Astrocyte (in vitro differentiated cells and primary cell): ENCODE measurements at regions not wholly inside any gene's neighbourhood (a gene's known extent, or its start where the extent isn't known, plus 50 kb on each side); places are given as distances from the start of the nearest gene placed in this dataset.

Experiments
- DNase-seq: peaks from one replicate; pipeline ENCODE4 v3.0.0-alpha.2; 2010; ENCODE audit warnings: low read depth
- FAIRE-seq: peaks from 2 replicates; lab custom pipeline; 2011; peaks lifted over from hg19 to GRCh38; lab: Jason Lieb, UNC
- H2AFZ ChIP-seq: 2 replicates; pipeline ENCODE4 v1.6.0; 2012; ENCODE audit warnings: low read depth, low read length, inconsistent platforms
- H3K27ac ChIP-seq: 2 replicates; pipeline ENCODE4 v1.5.1; 2011; ENCODE audit warnings: low read depth, low read length, inconsistent platforms
- H3K27me3 ChIP-seq: 2 replicates; pipeline ENCODE4 v1.6.0; 2011; ENCODE audit warnings: low read length, inconsistent platforms; ENCODE audit not compliant: insufficient read depth
- H3K36me3 ChIP-seq: 2 replicates; pipeline ENCODE4 v1.5.1; 2011; ENCODE audit warnings: low read length, inconsistent platforms; ENCODE audit not compliant: insufficient read depth
- H3K4me1 ChIP-seq: 2 replicates; pipeline ENCODE4 v1.5.1; 2011; ENCODE audit warnings: low read length, inconsistent platforms; ENCODE audit not compliant: insufficient read depth
- H3K4me2 ChIP-seq: 2 replicates; pipeline ENCODE4 v1.6.0; 2012; ENCODE audit warnings: low read length, inconsistent platforms
- H3K4me3 ChIP-seq: 2 replicates; pipeline ENCODE4 v1.5.1; 2011; ENCODE audit warnings: low read depth, mild to moderate bottlenecking, low read length, inconsistent platforms; ENCODE audit not compliant: insufficient read depth
- H3K79me2 ChIP-seq: 2 replicates; pipeline ENCODE4 v1.6.0; 2012; ENCODE audit warnings: mild to moderate bottlenecking, low read length, inconsistent platforms; ENCODE audit not compliant: insufficient read depth
- H3K9ac ChIP-seq: 2 replicates; pipeline ENCODE4 v1.6.0; 2012; ENCODE audit warnings: mild to moderate bottlenecking, low read length, inconsistent platforms
- H3K9me3 ChIP-seq: 2 replicates; pipeline ENCODE4 v1.5.1; 2012; ENCODE audit warnings: low read depth, mild to moderate bottlenecking, low read length, inconsistent platforms; ENCODE audit not compliant: insufficient read depth
- H4K20me1 ChIP-seq: 2 replicates; pipeline ENCODE4 v1.6.0; 2012; ENCODE audit warnings: low read length, inconsistent platforms; ENCODE audit not compliant: insufficient read depth
- H3K27ac Mint-ChIP-seq: one replicate; pipeline ENCODE4 v1.8.0; 2021; ENCODE audit warnings: mild to moderate bottlenecking, mixed read lengths; ENCODE audit not compliant: unreplicated experiment
- H3K27me3 Mint-ChIP-seq: one replicate; pipeline ENCODE4 v1.8.0; 2021; ENCODE audit warnings: low read depth, mixed read lengths; ENCODE audit not compliant: unreplicated experiment
- H3K36me3 Mint-ChIP-seq: one replicate; pipeline ENCODE4 v1.8.0; 2021; ENCODE audit warnings: low read depth, mixed read lengths; ENCODE audit not compliant: unreplicated experiment
- H3K4me1 Mint-ChIP-seq: one replicate; pipeline ENCODE4 v1.8.0; 2021; ENCODE audit warnings: low read depth, mixed read lengths; ENCODE audit not compliant: unreplicated experiment
- H3K4me3 Mint-ChIP-seq: one replicate; pipeline ENCODE4 v1.8.0; 2021; ENCODE audit warnings: mild to moderate bottlenecking, moderate library complexity, mixed read lengths; ENCODE audit not compliant: unreplicated experiment
- H3K9me3 Mint-ChIP-seq: one replicate; pipeline ENCODE4 v1.8.0; 2021; ENCODE audit warnings: mild to moderate bottlenecking, mixed read lengths; ENCODE audit not compliant: unreplicated experiment
- CTCF ChIP-seq: IDR thresholded peaks from 2 replicates; pipeline ENCODE4 v1.5.1; 2011; ENCODE audit warnings: low read depth, mild to moderate bottlenecking, inconsistent platforms, low read length, moderate library complexity; ENCODE audit not compliant: insufficient read depth
- EZH2 ChIP-seq: IDR thresholded peaks from 2 replicates; pipeline ENCODE4 v1.6.1; 2012; ENCODE audit warnings: mild to moderate bottlenecking, low read length, inconsistent platforms; ENCODE audit not compliant: insufficient read depth

GRCh38 chr6:85995339-85996033 is 352.8 kb upstream of the SYNCRIP start:
- Histone ChIP-seq H3K27me3 (no peaks in the 10 kb centered on the region), H3K27ac (no peak overlapping the region), H4K20me1 (no peaks in the 10 kb centered on the region), H3K4me3 (no peak overlapping the region), H3K4me1 (no peaks in the 10 kb centered on the region), H2AFZ (no peak overlapping the region), H3K4me2 (no peak overlapping the region), H3K36me3 (no peaks in the 10 kb centered on the region), H3K9ac (no peak overlapping the region), H3K79me2 (no peaks in the 10 kb centered on the region), H3K9me3 (no peaks in the 10 kb centered on the region)
- H3K4me1 Mint-ChIP-seq, result no peaks in the 10 kb centered on the region
- no peak overlapping the region for H3K4me3 Mint-ChIP-seq
- H3K27me3 Mint-ChIP-seq, result no peaks in the 10 kb centered on the region
- H3K36me3 Mint-ChIP-seq, result no peaks in the 10 kb centered on the region
- H3K27ac Mint-ChIP-seq, result no peak overlapping the region
- TF ChIP-seq EZH2, result no peak
- TF ChIP-seq CTCF, result no peak
- FAIRE-seq (no peak), DNase-seq (no peak)
- H3K9me3 Mint-ChIP-seq, result peaks cover 2% of the 10 kb centered on the region

DNA sequence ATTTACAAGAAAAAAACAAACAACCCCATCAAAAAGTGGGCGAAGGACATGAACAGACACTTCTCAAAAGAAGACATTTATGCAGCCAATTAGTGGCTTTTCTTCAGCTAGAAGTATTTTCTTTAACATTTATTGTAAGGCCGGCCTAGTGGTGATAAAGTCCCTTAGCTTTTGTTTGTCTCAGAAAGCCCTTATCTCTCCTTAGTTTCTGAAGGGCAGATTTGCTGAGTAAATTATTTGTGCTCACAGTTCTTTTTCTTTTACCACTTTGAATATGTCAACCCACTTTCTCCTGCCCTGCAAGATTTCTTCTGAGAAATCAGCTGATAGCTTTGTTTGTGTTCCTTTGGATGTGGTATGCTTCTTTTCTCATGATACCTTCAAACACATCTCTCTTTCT is 344.0 kb upstream of the SYNCRIP start:
- H3K27me3 ChIP-seq, result no peaks in the 10 kb centered on the region
- DNase-seq (no peak), FAIRE-seq (no peak)
- no peak overlapping the region for H3K4me2 ChIP-seq
- Mint-ChIP-seq H3K27ac (no peak overlapping the region), H3K4me3 (no peak overlapping the region), H3K4me1 (no peaks in the 10 kb centered on the region), H3K9me3 (peaks cover 22% of the 10 kb centered on the region), H3K36me3 (no peaks in the 10 kb centered on the region), H3K27me3 (peaks cover 3% of the 10 kb centered on the region)
- TF ChIP-seq EZH2, result no peak
- TF ChIP-seq CTCF, result no peak
- no peaks in the 10 kb centered on the region for H3K36me3 ChIP-seq
- no peak overlapping the region for H3K27ac ChIP-seq
- H3K4me3 ChIP-seq, result no peak overlapping the region
- H4K20me1 ChIP-seq, result no peaks in the 10 kb centered on the region
- H3K79me2 ChIP-seq, result no peaks in the 10 kb centered on the region
- H2AFZ ChIP-seq, result no peak overlapping the region
- no peaks in the 10 kb centered on the region for H3K4me1 ChIP-seq
- peaks cover 4% of the 10 kb centered on the region for H3K9me3 ChIP-seq
- H3K9ac ChIP-seq, result no peak overlapping the region

DNA sequence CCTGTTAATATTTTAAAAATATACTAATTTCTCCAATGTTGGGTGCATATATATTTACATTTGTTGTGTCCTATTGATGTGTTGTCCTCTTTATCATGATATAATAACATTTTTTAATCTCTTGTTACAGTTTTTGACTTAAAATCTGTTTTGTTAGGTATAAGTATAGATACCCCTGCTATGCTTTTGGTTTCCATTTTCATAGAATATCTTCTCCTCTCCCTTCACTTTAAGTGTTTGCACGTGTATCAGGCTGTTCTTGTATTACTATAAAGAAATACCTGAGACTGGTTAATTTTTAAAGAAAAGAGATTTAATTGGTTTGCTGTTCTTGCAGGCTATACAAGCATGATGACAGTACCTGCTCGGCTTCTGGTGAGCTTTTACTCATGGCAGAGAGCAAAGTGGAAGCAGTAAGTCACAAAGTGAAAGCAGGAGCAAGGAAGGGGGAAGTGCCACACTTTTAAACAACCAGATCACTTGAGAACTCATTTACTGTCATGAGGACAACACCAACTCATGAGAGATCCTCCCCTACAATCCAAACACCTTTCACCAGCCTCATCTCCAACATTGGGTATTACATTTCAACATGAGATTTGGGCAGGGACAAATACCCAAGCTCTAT is 340.5 kb upstream of the SYNCRIP start:
- Mint-ChIP-seq H3K9me3 (peaks cover 19% of the 10 kb centered on the region), H3K36me3 (no peaks in the 10 kb centered on the region), H3K4me1 (no peaks in the 10 kb centered on the region), H3K4me3 (no peak overlapping the region), H3K27me3 (no peaks in the 10 kb centered on the region), H3K27ac (no peak overlapping the region)
- Histone ChIP-seq H2AFZ (no peak overlapping the region), H3K9ac (no peak overlapping the region), H3K27me3 (no peaks in the 10 kb centered on the region), H3K27ac (no peak overlapping the region), H3K4me2 (no peak overlapping the region), H3K4me1 (no peaks in the 10 kb centered on the region), H4K20me1 (no peaks in the 10 kb centered on the region), H3K4me3 (no peak overlapping the region), H3K9me3 (peaks cover 3% of the 10 kb centered on the region), H3K36me3 (no peaks in the 10 kb centered on the region), H3K79me2 (no peaks in the 10 kb centered on the region)
- no peak for FAIRE-seq
- DNase-seq, result no peak
- TF ChIP-seq CTCF, result no peak
- TF ChIP-seq EZH2, result no peak
